ENCODE measurements at regions not wholly inside any gene's neighbourhood (a gene's known extent, or its start where the extent isn't known, plus 50 kb on each side); places are given as distances from the start of the nearest gene placed in this dataset.

DNA sequence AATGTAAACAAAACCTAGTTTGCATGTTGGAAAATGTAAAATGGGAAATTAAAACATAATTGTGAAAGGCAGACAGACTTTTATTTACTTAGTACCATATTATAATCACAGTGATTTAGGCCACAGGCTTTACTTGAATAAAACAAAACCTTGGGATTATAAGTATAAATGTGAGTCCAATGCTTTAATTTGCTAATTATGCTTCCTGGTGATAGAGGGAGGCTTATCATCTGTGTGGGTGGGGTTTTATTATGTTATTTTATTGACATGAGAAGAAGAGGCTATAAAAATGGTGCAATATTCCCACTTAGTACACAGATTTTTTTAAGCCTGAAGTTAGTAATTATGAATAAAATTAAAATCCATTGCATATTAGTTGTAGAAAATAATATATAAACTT, 248.3 kb upstream of the TBL1XR1 start:
- TF ChIP-seq, protein P1, sequence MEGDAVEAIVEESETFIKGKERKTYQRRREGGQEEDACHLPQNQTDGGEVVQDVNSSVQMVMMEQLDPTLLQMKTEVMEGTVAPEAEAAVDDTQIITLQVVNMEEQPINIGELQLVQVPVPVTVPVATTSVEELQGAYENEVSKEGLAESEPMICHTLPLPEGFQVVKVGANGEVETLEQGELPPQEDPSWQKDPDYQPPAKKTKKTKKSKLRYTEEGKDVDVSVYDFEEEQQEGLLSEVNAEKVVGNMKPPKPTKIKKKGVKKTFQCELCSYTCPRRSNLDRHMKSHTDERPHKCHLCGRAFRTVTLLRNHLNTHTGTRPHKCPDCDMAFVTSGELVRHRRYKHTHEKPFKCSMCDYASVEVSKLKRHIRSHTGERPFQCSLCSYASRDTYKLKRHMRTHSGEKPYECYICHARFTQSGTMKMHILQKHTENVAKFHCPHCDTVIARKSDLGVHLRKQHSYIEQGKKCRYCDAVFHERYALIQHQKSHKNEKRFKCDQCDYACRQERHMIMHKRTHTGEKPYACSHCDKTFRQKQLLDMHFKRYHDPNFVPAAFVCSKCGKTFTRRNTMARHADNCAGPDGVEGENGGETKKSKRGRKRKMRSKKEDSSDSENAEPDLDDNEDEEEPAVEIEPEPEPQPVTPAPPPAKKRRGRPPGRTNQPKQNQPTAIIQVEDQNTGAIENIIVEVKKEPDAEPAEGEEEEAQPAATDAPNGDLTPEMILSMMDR (conservative IDR thresholded peaks at IDR 0.05): no peak
- TF ChIP-seq EZH2 (IDR thresholded peaks at IDR 0.05; ENCODE audit: low read depth): no peak

Data from PC-9 (cell line).